SH-SY5Y (cell line): ENCODE measurements at regions not wholly inside any gene's neighbourhood (a gene's known extent, or its start where the extent isn't known, plus 50 kb on each side); places are given as distances from the start of the nearest gene placed in this dataset.

Experiments
- GATA2 ChIP-seq: IDR thresholded peaks from 2 replicates; pipeline ENCODE4 v1.6.1; 2011; ENCODE audit warnings: mild to moderate bottlenecking, low read depth, low read length
- GATA3 ChIP-seq: IDR thresholded peaks from 2 replicates; pipeline ENCODE4 v1.6.1; 2011; ENCODE audit warnings: low read depth, mild to moderate bottlenecking, low read length, moderate library complexity

- TF ChIP-seq GATA2: no peak
- TF ChIP-seq GATA3: no peak
These were observed 337.3 kb upstream of the ZNF32 start for GRCh38 chr10:43985941-43986340.
